GM06990 (cell line): ENCODE measurements at regions not wholly inside any gene's neighbourhood (a gene's known extent, or its start where the extent isn't known, plus 50 kb on each side); places are given as distances from the start of the nearest gene placed in this dataset.

Experiments
- DNase-seq: peaks from one replicate; pipeline ENCODE4 v3.0.0-alpha.2; 2011; ENCODE audit not compliant: insufficient read length; ENCODE audit errors: extremely low read depth
- H3K27me3 ChIP-seq: replicated peaks from 2 replicates; pipeline ENCODE4 v1.6.0; 2011; ENCODE audit warnings: low read length; ENCODE audit not compliant: control insufficient read depth, insufficient read depth
- H3K36me3 ChIP-seq: 2 replicates; pipeline ENCODE4 v1.5.1; 2011; ENCODE audit warnings: low read length; ENCODE audit not compliant: control insufficient read depth, insufficient read depth
- H3K4me3 ChIP-seq: replicated peaks from 2 replicates; pipeline ENCODE4 v1.5.1; 2011; ENCODE audit warnings: low read depth, mild to moderate bottlenecking, control low read depth, low read length
- TF ChIP-seq, protein P1 (sequence below): IDR thresholded peaks from 2 replicates; pipeline ENCODE4 v1.5.1; 2011; ENCODE audit warnings: low read length, control low read depth, mild to moderate bottlenecking, inconsistent platforms; ENCODE audit not compliant: insufficient read depth, poor library complexity, severe bottlenecking

DNA sequence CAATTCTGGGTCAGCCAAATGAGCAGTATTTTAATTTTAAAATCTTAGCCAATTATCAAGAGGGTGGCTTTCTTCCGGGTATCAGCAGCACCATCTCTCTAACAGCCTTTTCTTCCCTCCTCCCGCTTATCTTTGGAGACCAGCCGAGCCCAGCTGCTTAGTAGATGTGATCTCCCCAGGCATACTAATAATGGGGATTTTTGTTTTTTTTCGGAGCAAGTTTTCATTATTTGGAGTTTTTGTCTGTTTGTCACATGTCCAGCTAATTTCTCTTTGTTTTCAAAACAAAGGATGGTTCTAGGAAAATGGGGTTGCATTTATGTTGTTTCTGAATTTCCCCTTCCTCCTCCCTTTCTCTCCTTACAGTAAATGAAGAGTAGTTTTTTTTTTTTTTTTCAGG lies 170.5 kb upstream of the MPHOSPH6 start:
- Histone ChIP-seq H3K4me3 (no peak overlapping the region), H3K27me3 (peaks cover 5% of the 10 kb centered on the region), H3K36me3 (no peaks in the 10 kb centered on the region)
- TF ChIP-seq, protein P1, sequence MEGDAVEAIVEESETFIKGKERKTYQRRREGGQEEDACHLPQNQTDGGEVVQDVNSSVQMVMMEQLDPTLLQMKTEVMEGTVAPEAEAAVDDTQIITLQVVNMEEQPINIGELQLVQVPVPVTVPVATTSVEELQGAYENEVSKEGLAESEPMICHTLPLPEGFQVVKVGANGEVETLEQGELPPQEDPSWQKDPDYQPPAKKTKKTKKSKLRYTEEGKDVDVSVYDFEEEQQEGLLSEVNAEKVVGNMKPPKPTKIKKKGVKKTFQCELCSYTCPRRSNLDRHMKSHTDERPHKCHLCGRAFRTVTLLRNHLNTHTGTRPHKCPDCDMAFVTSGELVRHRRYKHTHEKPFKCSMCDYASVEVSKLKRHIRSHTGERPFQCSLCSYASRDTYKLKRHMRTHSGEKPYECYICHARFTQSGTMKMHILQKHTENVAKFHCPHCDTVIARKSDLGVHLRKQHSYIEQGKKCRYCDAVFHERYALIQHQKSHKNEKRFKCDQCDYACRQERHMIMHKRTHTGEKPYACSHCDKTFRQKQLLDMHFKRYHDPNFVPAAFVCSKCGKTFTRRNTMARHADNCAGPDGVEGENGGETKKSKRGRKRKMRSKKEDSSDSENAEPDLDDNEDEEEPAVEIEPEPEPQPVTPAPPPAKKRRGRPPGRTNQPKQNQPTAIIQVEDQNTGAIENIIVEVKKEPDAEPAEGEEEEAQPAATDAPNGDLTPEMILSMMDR: no peak
- DNase-seq: no peak

DNA sequence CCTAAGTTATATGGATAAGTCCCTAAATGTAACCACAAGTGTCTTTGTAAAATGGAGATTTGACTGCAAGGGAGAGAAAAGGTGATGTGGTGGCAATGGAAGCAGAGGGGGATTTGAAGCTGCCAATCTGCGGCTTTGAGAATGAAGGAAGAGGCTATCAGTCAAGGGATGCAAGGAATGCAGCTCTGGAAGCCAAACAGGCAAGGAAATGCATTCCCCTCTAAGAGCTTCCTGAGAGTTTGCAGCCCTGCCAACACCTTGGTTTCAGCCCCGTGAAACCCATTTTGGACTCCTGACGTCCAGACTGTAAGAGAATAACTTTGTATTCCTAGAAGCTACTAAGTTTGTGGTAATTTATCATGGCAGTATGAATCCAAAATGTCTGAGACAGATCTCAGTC lies 167.3 kb upstream of the MPHOSPH6 start:
- TF ChIP-seq, protein P1: no peak
- H3K4me3 ChIP-seq: no peak overlapping the region
- H3K36me3 ChIP-seq: no peaks in the 10 kb centered on the region
- DNase-seq: no peak
- peaks cover 5% of the 10 kb centered on the region for H3K27me3 ChIP-seq

DNA sequence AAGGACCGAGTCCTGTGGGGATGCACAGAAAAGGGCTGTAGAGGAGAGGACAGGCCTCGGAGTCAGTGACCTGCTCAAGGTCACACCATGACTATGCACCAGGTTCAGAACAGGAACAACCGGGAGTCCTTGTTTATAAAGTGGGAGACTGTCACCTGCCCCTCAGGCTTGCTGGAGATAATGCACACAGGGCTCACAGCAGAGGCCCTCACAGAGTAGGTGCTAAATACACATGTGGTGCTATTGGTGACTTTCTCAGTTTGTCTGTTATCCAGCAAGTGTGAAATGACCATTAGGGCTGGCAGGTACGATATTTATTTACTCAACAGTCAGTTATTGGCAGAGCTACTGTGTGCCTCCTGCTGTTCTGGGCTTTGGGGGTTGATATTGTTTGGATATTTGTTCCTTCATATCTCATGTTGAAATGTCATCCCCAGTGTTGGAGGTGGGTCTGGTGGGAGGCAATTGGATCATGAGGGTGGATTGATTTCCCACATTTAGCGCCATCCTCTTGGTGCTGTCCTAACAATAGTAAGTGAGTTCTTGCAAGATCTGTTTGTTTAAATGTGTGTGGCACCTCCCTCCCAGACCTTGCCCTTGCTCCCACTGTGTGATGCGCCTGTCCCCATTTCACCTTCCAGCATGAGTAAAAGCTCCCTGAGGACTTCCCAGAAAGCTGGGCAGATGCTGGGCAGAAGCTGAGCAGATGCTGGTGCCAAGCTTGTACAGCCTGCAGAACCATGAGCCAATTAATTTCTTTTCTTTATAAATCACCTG lies 162.1 kb upstream of the MPHOSPH6 start:
- DNase-seq: no peak
- TF ChIP-seq, protein P1: no peak
- no peak overlapping the region for H3K4me3 ChIP-seq
- H3K27me3 ChIP-seq: no peaks in the 10 kb centered on the region; the same call in 1 of the 2 replicates
- no peaks in the 10 kb centered on the region for H3K36me3 ChIP-seq

DNA sequence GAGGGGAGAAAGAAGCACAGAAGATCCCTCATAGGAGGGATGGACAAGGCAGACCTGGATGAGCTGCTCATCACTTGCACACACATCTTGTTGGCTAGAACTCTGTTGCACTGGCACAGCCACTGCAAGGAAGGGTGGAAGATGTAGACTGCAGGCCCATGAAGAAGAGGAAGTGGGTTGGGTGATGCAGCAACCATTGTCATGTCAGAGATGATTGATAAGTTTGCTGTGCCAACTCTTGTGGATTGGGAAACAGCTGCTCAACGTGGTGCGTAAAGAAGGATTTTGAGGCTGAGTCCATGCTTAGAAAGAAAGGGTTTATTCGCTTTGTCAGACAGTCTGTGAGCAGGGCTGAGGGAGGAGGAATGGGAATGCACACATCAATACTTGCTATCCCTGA lies 161.4 kb upstream of the MPHOSPH6 start:
- TF ChIP-seq, protein P1: no peak
- no peak for DNase-seq

DNA sequence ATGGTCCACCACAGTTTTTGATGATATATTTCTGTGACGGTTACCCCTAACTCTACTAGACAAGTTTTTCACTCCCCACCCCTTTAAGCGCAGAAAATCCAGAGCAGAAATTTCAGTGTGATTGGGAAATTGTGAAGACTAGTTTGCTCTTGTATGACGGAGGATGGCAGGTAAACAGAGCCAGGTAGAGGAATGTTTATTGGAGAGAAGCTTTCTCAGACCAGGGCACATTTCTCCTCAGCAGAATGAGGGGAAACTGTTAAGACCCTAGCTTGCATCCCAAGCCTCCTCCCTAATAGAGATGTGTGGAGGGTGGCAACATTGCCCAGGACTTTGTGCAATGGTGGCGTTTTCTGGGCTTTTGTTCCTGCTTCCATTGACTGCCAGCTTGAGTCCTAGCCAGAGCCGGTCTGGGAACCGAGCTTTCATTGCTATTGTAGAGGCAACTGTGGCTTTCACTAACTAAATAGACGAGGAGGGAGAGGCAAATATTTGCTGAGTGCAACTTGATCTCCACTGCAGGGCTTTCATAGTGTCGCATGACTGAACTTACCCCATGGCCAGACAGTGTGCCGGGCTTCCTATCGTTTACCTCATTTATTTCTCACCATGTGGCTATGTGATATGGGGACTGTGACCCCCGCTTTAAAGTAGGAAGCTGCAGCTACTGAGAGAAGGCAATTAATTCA lies 159.6 kb upstream of the MPHOSPH6 start:
- no peaks in the 10 kb centered on the region for H3K36me3 ChIP-seq
- no peaks in the 10 kb centered on the region for H3K27me3 ChIP-seq
- no peak overlapping the region for H3K4me3 ChIP-seq
- TF ChIP-seq, protein P1: no peak
- no peak for DNase-seq

More for the DNA sequence above, 161.4 kb upstream of the MPHOSPH6 start:
- Histone ChIP-seq H3K36me3 (no peaks in the 10 kb centered on the region), H3K27me3 (no peaks in the 10 kb centered on the region), H3K4me3 (no peak overlapping the region)
